CD14-positive monocyte (primary cell): ENCODE measurements at regions not wholly inside any gene's neighbourhood (a gene's known extent, or its start where the extent isn't known, plus 50 kb on each side); places are given as distances from the start of the nearest gene placed in this dataset.

ENCODE experiments used
- DNase-seq, 3 donors: peaks; one replicate each; pipeline ENCODE4 v3.0.0-alpha.2; 2011 to 2022
- H2AFZ ChIP-seq: 2 replicates; pipeline ENCODE4 v1.6.0; 2012; ENCODE audit warnings: mild to moderate bottlenecking, low read depth, low read length, inconsistent platforms; ENCODE audit not compliant: insufficient read depth, poor library complexity, severe bottlenecking
- H3K27ac ChIP-seq, 2 donors: 1 replicate in 1 of 2; 2 replicates in 1 of 2; pipeline ENCODE4 v1.5.1; 2012 to 2013; ENCODE audit warnings: low read length in 2 of 2, control low read depth in 1 of 2, inconsistent platforms in 1 of 2, low read depth in 1 of 2, mild to moderate bottlenecking in 1 of 2
- H3K27me3 ChIP-seq, 2 donors: one replicate each; pipeline versions ENCODE4 v1.6.0 to v1.6.1; 2011 to 2013; ENCODE audit warnings: low read length in 2 of 2; ENCODE audit not compliant: control insufficient read depth in 2 of 2, insufficient read depth in 2 of 2
- H3K36me3 ChIP-seq, 2 donors: replicated peaks in 1 of 2; 1 replicate in 1 of 2; 2 replicates in 1 of 2; pipeline versions ENCODE4 v1.5.1 to v1.6.1; 2012 to 2013; ENCODE audit warnings: low read length in 2 of 2, control low read depth in 1 of 2, inconsistent platforms in 1 of 2, mild to moderate bottlenecking in 1 of 2; ENCODE audit not compliant: insufficient read depth in 2 of 2, control insufficient read depth in 1 of 2
- H3K4me1 ChIP-seq, 2 donors: 1 replicate in 1 of 2; 2 replicates in 1 of 2; pipeline versions ENCODE4 v1.5.1 to v1.6.1; 2012 to 2013; ENCODE audit warnings: low read length in 2 of 2, control low read depth in 1 of 2, inconsistent platforms in 1 of 2, mild to moderate bottlenecking in 1 of 2, moderate library complexity in 1 of 2; ENCODE audit not compliant: insufficient read depth in 2 of 2, control insufficient read depth in 1 of 2
- H3K4me2 ChIP-seq: replicated peaks from 2 replicates; pipeline ENCODE3; 2012; ENCODE audit warnings: low read length, moderate library complexity, mild to moderate bottlenecking; ENCODE audit not compliant: poor library complexity, severe bottlenecking; ENCODE audit errors: extremely low read depth
- H3K4me3 ChIP-seq, 3 experiments: fragments of 200-600 bp in 1 of 3; sonication (generic) in 1 of 3; replicated peaks in 1 of 3; 1 replicate in 2 of 3; 2 replicates in 1 of 3; pipeline ENCODE4 v1.5.1; 2011 to 2013; ENCODE audit warnings: low read length in 3 of 3, mild to moderate bottlenecking in 3 of 3, control low read depth in 2 of 3, low read depth in 2 of 3, inconsistent platforms in 1 of 3, moderate library complexity in 1 of 3
- H3K79me2 ChIP-seq: 2 replicates; pipeline ENCODE4 v1.6.0; 2012; ENCODE audit warnings: mild to moderate bottlenecking, control low read depth, inconsistent platforms, low read length, moderate library complexity; ENCODE audit not compliant: insufficient read depth
- H3K9ac ChIP-seq: 2 replicates; pipeline ENCODE4 v1.6.0; 2017; ENCODE audit warnings: low read length, mild to moderate bottlenecking; ENCODE audit not compliant: insufficient read depth, poor library complexity, severe bottlenecking
- H3K9me3 ChIP-seq, 2 donors: replicated peaks in 1 of 2; 1 replicate in 1 of 2; 2 replicates in 1 of 2; pipeline versions ENCODE4 v1.5.1 to v1.6.1; 2012 to 2013; ENCODE audit warnings: low read length in 2 of 2, control low read depth in 1 of 2; ENCODE audit not compliant: control insufficient read depth in 1 of 2, insufficient read depth in 1 of 2
- H4K20me1 ChIP-seq: 2 replicates; pipeline ENCODE4 v1.6.0; 2012; ENCODE audit warnings: mild to moderate bottlenecking, low read length, control low read depth, moderate library complexity; ENCODE audit not compliant: insufficient read depth
- H3K27ac Mint-ChIP-seq, 7 donors: one replicate each; pipeline ENCODE4 v1.8.0; 2020; ENCODE audit warnings: mild to moderate bottlenecking in 7 of 7, mixed read lengths in 7 of 7, moderate library complexity in 6 of 7, inconsistent platforms in 2 of 7
- H3K27me3 Mint-ChIP-seq, 3 donors: one replicate each; pipeline ENCODE4 v1.8.0; 2021 to 2022; ENCODE audit warnings: low read depth in 3 of 3, mild to moderate bottlenecking in 3 of 3, mixed read lengths in 3 of 3, moderate library complexity in 3 of 3, inconsistent platforms in 1 of 3
- H3K36me3 Mint-ChIP-seq, 2 donors: one replicate each; pipeline ENCODE4 v1.8.0; 2020; ENCODE audit warnings: mixed read lengths in 2 of 2, inconsistent platforms in 1 of 2, mild to moderate bottlenecking in 1 of 2
- H3K4me1 Mint-ChIP-seq: one replicate; pipeline ENCODE4 v1.8.0; 2020; ENCODE audit warnings: mild to moderate bottlenecking, mixed read lengths
- H3K4me3 Mint-ChIP-seq, 2 donors: one replicate each; pipeline ENCODE4 v1.8.0; 2020; ENCODE audit warnings: mild to moderate bottlenecking in 2 of 2, mixed read lengths in 2 of 2, moderate library complexity in 1 of 2
- H3K9me3 Mint-ChIP-seq, 7 donors: one replicate each; pipeline ENCODE4 v1.8.0; 2020 to 2022; ENCODE audit warnings: mixed read lengths in 7 of 7, mild to moderate bottlenecking in 6 of 7, moderate library complexity in 6 of 7, inconsistent platforms in 2 of 7
- CTCF ChIP-seq: fragments of 200-600 bp; IDR thresholded peaks from one replicate; pipeline ENCODE4 v1.8.0; 2022; ENCODE audit warnings: antibody characterized with exemption, mild to moderate bottlenecking
- WGBS: methylation state at CpG from one replicate; pipeline ENCODE4 v1.1.5; 2013; ENCODE audit warnings: missing lambda C conversion rate; ENCODE audit not compliant: insufficient coverage; 5-methylcytosine and 5-hydroxymethylcytosine counted together
- intact Hi-C, 2 donors: fragments of 100-400 bp; cut with micrococcal nuclease; formaldehyde crosslinking; loops; one replicate each; pipeline versions ENCODE4 v1.15.0 to v1.15.1; 2023

GRCh38 chr4:77465271-77465670, 140.3 kb upstream of the CXCL13 start:
- H3K4me3 ChIP-seq, result no peak overlapping the region
- no peaks in the 10 kb centered on the region for H3K27me3 ChIP-seq
- peaks cover 0 to 7% of the 10 kb centered on the region in 2 donors for H3K9me3 ChIP-seq
- H4K20me1 ChIP-seq, result no peaks in the 10 kb centered on the region
- Mint-ChIP-seq H3K27ac (no peak overlapping the region), H3K27me3 (peaks cover 0 to 2% (median 0%) of the 10 kb centered on the region in 3 donors), H3K36me3 (no peaks in the 10 kb centered on the region), H3K4me3 (no peak overlapping the region), H3K9me3 (peaks cover 0 to 9% (median 3%) of the 10 kb centered on the region in 7 donors), H3K4me1 (no peaks in the 10 kb centered on the region)
- WGBS, result 63% methylated on average over 2 of the region's 2 CpGs
- H3K4me1 ChIP-seq, result no peaks in the 10 kb centered on the region
- H2AFZ ChIP-seq, result no peak overlapping the region
- H3K4me2 ChIP-seq, result no peak overlapping the region
- TF ChIP-seq CTCF, result no peak
- no peak overlapping the region for H3K27ac ChIP-seq
- no peak overlapping the region for H3K9ac ChIP-seq
- DNase-seq, result no peak
- intact Hi-C loops, result no loop called here
- H3K36me3 ChIP-seq, result no peaks in the 10 kb centered on the region
- no peaks in the 10 kb centered on the region for H3K79me2 ChIP-seq

GRCh38 chr4:77466430-77466829, 139.2 kb upstream of the CXCL13 start:
- Histone ChIP-seq H4K20me1 (no peaks in the 10 kb centered on the region), H3K9me3 (peaks cover 0 to 7% of the 10 kb centered on the region in 2 donors), H3K27ac (no peak overlapping the region), H2AFZ (no peak overlapping the region), H3K4me2 (no peak overlapping the region), H3K4me1 (no peaks in the 10 kb centered on the region), H3K36me3 (no peaks in the 10 kb centered on the region), H3K9ac (no peak overlapping the region), H3K27me3 (no peaks in the 10 kb centered on the region), H3K79me2 (no peaks in the 10 kb centered on the region), H3K4me3 (no peak overlapping the region)
- peaks cover 0 to under 1% (median 0%) of the 10 kb centered on the region in 3 donors for H3K27me3 Mint-ChIP-seq
- no peaks in the 10 kb centered on the region for H3K4me1 Mint-ChIP-seq
- intact Hi-C loops, result no loop called here
- H3K36me3 Mint-ChIP-seq, result no peaks in the 10 kb centered on the region
- H3K9me3 Mint-ChIP-seq, result peaks cover 0 to 6% (median 3%) of the 10 kb centered on the region in 7 donors
- H3K27ac Mint-ChIP-seq, result no peak overlapping the region
- H3K4me3 Mint-ChIP-seq, result no peak overlapping the region
- DNase-seq, result no peak
- 96% methylated on average over 8 of the region's 8 CpGs for WGBS
- TF ChIP-seq CTCF, result no peak
